ENCODE measurements at regions not wholly inside any gene's neighbourhood (a gene's known extent, or its start where the extent isn't known, plus 50 kb on each side); places are given as distances from the start of the nearest gene placed in this dataset.

DNA sequence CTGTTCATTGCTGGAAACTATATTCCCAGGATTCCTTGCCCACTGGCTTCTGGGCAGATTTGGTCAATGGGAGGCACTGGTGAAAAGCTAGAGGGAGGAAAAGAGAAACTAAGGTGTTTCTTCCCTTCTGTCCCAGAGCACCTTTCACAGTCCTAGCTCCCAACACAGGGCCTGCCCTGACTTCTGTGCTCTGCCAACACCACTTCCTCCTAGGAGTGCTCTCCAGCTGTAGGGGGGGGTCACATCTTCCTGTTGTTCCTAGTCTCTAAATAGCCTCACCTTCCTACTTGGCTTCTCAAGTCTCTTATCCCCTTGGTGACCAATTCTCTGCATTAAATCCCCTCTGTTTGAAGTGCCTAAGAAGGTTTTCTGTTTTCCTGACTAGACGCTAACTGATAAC lies 115.4 kb downstream of the ADRB2 start:
- no CpG with 5 or more reads among the region's 1 CpG for WGBS (ENCODE audit: extremely low coverage, insufficient read length, low lambda C conversion rate)

More for the DNA sequence above, 115.4 kb downstream of the ADRB2 start:
- Histone ChIP-seq H3K4ac (ENCODE audit: low read depth, low read length) (no peak overlapping the region), H2BK20ac (ENCODE audit: low read depth, low read length, poor library complexity, severe bottlenecking) (no peak overlapping the region), H3K27ac (ENCODE audit: insufficient read length, low read depth, low read length) (no peak overlapping the region), H2AK5ac (ENCODE audit: insufficient read length, low read length) (no peak overlapping the region), H2BK120ac (ENCODE audit: low read depth, low read length, poor library complexity, severe bottlenecking) (no peak overlapping the region), H3K9ac (ENCODE audit: extremely low read depth, insufficient read length, low read length) (no peak overlapping the region), H2AFZ (ENCODE audit: low read length) (no peak overlapping the region), H3K4me2 (ENCODE audit: insufficient read depth, insufficient read length, low read length) (no peak overlapping the region), H4K20me1 (ENCODE audit: control insufficient read depth, insufficient read depth, insufficient read length) (no peaks in the 10 kb centered on the region), H3T11ph (ENCODE audit: low read length) (no peak overlapping the region), H3K18ac (ENCODE audit: insufficient read length, low read depth, low read length) (no peak overlapping the region), H3K79me2 (ENCODE audit: insufficient read depth, low read length) (no peaks in the 10 kb centered on the region), H4K91ac (ENCODE audit: insufficient read length, low read depth, low read length) (no peak overlapping the region), H3K79me1 (ENCODE audit: insufficient read depth, low read depth, low read length, poor library complexity, severe bottlenecking) (no peaks in the 10 kb centered on the region), H3K9me3 (ENCODE audit: control insufficient read depth, low read depth, low read length) (no peaks in the 10 kb centered on the region), H3K23me2 (ENCODE audit: insufficient read length, low read depth, low read length, poor library complexity, severe bottlenecking) (no peaks in the 10 kb centered on the region), H2BK12ac (ENCODE audit: insufficient read length, low read depth, low read length) (no peak overlapping the region), H3K27me3 (ENCODE audit: insufficient read depth, low read length) (no peaks in the 10 kb centered on the region), H3K56ac (ENCODE audit: insufficient read length, low read depth, low read length) (no peak overlapping the region), H3K14ac (ENCODE audit: insufficient read depth, low read length) (no peak overlapping the region), H3K4me1 (ENCODE audit: insufficient read depth, low read length) (no peaks in the 10 kb centered on the region; the same call in 1 of the 2 replicates), H4K5ac (ENCODE audit: insufficient read length, low read depth, low read length) (no peak overlapping the region), H2BK15ac (ENCODE audit: low read depth, low read length) (no peak overlapping the region), H3K23ac (ENCODE audit: insufficient read length, low read depth, low read length) (no peak overlapping the region), H4K8ac (replicated peaks; ENCODE audit: insufficient read length, low read depth, low read length) (no peak overlapping the region), H2BK5ac (ENCODE audit: insufficient read length, low read length) (no peak overlapping the region)
- Mint-ChIP-seq H3K27ac (no peak overlapping the region), H3K36me3 (ENCODE audit: insufficient read depth in 1 of 3, low read depth in 3 of 3) (peaks cover 0 to 6% (median 4%) of the 10 kb centered on the region in 3 experiments; a peak in 4 of 7 replicates), H3K4me3 (no peak overlapping the region), H3K4me1 (peaks cover 20% of the 10 kb centered on the region in 2 experiments), H3K27me3 (ENCODE audit: low read depth) (peaks cover 2% of the 10 kb centered on the region), H3K9me3 (peaks cover 3 to 6% of the 10 kb centered on the region in 2 experiments; a peak in 3 of 5 replicates)
- DNase-seq, result no peak
- no peak for TF ChIP-seq CTCF (conservative IDR thresholded peaks at IDR 0.05)
